HEK293 (cell line): ENCODE measurements at regions not wholly inside any gene's neighbourhood (a gene's known extent, or its start where the extent isn't known, plus 50 kb on each side); places are given as distances from the start of the nearest gene placed in this dataset.

ENCODE experiments used
- CTCF ChIA-PET: fragments of 350-600 bp; formaldehyde crosslinking; extraction: SDS; loops from one replicate; lab custom pipeline; 2021; ENCODE audit warnings: antibody characterized with exemption; lab: Yijun Ruan, JAX
- POLR2A ChIA-PET: fragments of 300-600 bp; formaldehyde crosslinking; extraction: SDS; loops from one replicate; lab custom pipeline; 2020; ENCODE audit warnings: antibody characterized with exemption, inconsistent platforms; lab: Yijun Ruan, JAX
- H3K27ac ChIP-seq: fragments of 200-500 bp; sonication (Bioruptor generic); 2 replicates; pipeline ENCODE4 v1.5.1; 2014; ENCODE audit warnings: low read depth, low read length, control low read depth, inconsistent platforms; ENCODE audit errors: extremely low read depth
- H3K36me3 ChIP-seq, 2 experiments: fragments of 200-500 bp in 1 of 2; sonication (Bioruptor generic) in 1 of 2; 1 replicate in 1 of 2; 2 replicates in 1 of 2; pipeline ENCODE4 v1.5.1; 2014 to 2017; ENCODE audit warnings: inconsistent platforms in 2 of 2, low read length in 2 of 2; ENCODE audit not compliant: control insufficient read depth in 2 of 2, insufficient read depth in 1 of 2
- H3K4me1 ChIP-seq: fragments of 200-500 bp; sonication (Bioruptor generic); 2 replicates; pipeline ENCODE4 v1.5.1; 2014; ENCODE audit warnings: mild to moderate bottlenecking, low read length, inconsistent platforms; ENCODE audit not compliant: control insufficient read depth, insufficient read depth
- H3K4me3 ChIP-seq: 2 replicates; pipeline ENCODE4 v1.5.1; 2011; ENCODE audit warnings: low read depth, mild to moderate bottlenecking, control low read depth, low read length, moderate library complexity
- H3K9me3 ChIP-seq: fragments of 200-500 bp; sonication (Bioruptor generic); 2 replicates; pipeline ENCODE4 v1.5.1; 2014; ENCODE audit warnings: low read depth, low read length, inconsistent platforms; ENCODE audit not compliant: control insufficient read depth, insufficient read depth
- GLIS1 ChIP-seq: fragments of 450-650 bp; formaldehyde crosslinking; IDR thresholded peaks from 2 replicates; pipeline ENCODE4 v1.5.1; 2016; ENCODE audit warnings: missing biosample characterization, missing genetic modification characterization
- HOXD13 ChIP-seq: sonication (generic); formaldehyde crosslinking; IDR thresholded peaks from 2 replicates; pipeline ENCODE4 v1.8.0; 2022; ENCODE audit warnings: missing genetic modification reagents, borderline replicate concordance
- KLF9 ChIP-seq: fragments of 450-650 bp; formaldehyde crosslinking; IDR thresholded peaks from 2 replicates; pipeline ENCODE4 v1.5.1; 2016; ENCODE audit warnings: missing biosample characterization, missing genetic modification characterization, low read depth
- OVOL3 ChIP-seq: fragments of 450-650 bp; formaldehyde crosslinking; IDR thresholded peaks from 2 replicates; pipeline ENCODE4 v1.5.1; 2016; ENCODE audit warnings: missing biosample characterization, missing genetic modification characterization
- PRDM1 ChIP-seq: fragments of 450-650 bp; formaldehyde crosslinking; IDR thresholded peaks from 2 replicates; pipeline ENCODE4; 2016; ENCODE audit warnings: missing biosample characterization, missing genetic modification characterization
- REST ChIP-seq: fragments of 450-650 bp; formaldehyde crosslinking; IDR thresholded peaks from 2 replicates; pipeline ENCODE4 v1.5.1; 2016; ENCODE audit warnings: missing biosample characterization, missing genetic modification characterization
- SCRT2 ChIP-seq: fragments of 450-650 bp; formaldehyde crosslinking; IDR thresholded peaks from 2 replicates; pipeline ENCODE4 v1.5.1; 2016; ENCODE audit warnings: missing biosample characterization, missing genetic modification characterization
- ZBTB20 ChIP-seq: fragments of 450-650 bp; formaldehyde crosslinking; IDR thresholded peaks from 2 replicates; pipeline ENCODE4 v1.5.1; 2016; ENCODE audit warnings: missing biosample characterization, missing genetic modification characterization
- ZBTB7A ChIP-seq: fragments of 450-650 bp; formaldehyde crosslinking; IDR thresholded peaks from 2 replicates; pipeline ENCODE4 v1.5.1; 2016; ENCODE audit warnings: low read depth, missing biosample characterization, missing genetic modification characterization
- ZNF23 ChIP-seq: fragments of 450-650 bp; formaldehyde crosslinking; IDR thresholded peaks from 2 replicates; pipeline ENCODE4 v1.5.1; 2016; ENCODE audit warnings: missing biosample characterization, missing genetic modification characterization, borderline replicate concordance
- ZNF292 ChIP-seq: fragments of 450-650 bp; formaldehyde crosslinking; IDR thresholded peaks from 2 replicates; pipeline ENCODE4 v1.5.1; 2016; ENCODE audit warnings: low read depth, missing biosample characterization, missing genetic modification characterization, borderline replicate concordance
- ZNF311 ChIP-seq: fragments of 450-650 bp; formaldehyde crosslinking; IDR thresholded peaks from 2 replicates; pipeline ENCODE4 v1.5.1; 2017; ENCODE audit warnings: missing biosample characterization, missing genetic modification characterization, borderline replicate concordance
- ZNF366 ChIP-seq: fragments of 450-650 bp; formaldehyde crosslinking; conservative IDR thresholded peaks from 2 replicates; pipeline ENCODE4 v1.5.1; 2016; ENCODE audit warnings: missing biosample characterization, missing genetic modification characterization
- ZNF423 ChIP-seq: fragments of 450-650 bp; formaldehyde crosslinking; IDR thresholded peaks from 2 replicates; pipeline ENCODE4 v1.5.1; 2016; ENCODE audit warnings: missing biosample characterization, missing genetic modification characterization
- ZNF600 ChIP-seq: fragments of 450-650 bp; formaldehyde crosslinking; IDR thresholded peaks from 2 replicates; pipeline ENCODE4 v1.5.1; 2016; ENCODE audit warnings: missing biosample characterization, missing genetic modification characterization
- ZNF624 ChIP-seq: fragments of 450-650 bp; formaldehyde crosslinking; IDR thresholded peaks from 2 replicates; pipeline ENCODE4 v1.5.1; 2017; ENCODE audit warnings: missing biosample characterization, missing genetic modification characterization
- ZNF658 ChIP-seq: fragments of 450-650 bp; formaldehyde crosslinking; IDR thresholded peaks from 2 replicates; pipeline ENCODE4; 2016; ENCODE audit warnings: missing biosample characterization, missing genetic modification characterization
- ZNF704 ChIP-seq: fragments of 450-650 bp; formaldehyde crosslinking; IDR thresholded peaks from 2 replicates; pipeline ENCODE4 v1.5.1; 2016; ENCODE audit warnings: missing biosample characterization, missing genetic modification characterization
- ZNF785 ChIP-seq: fragments of 450-650 bp; formaldehyde crosslinking; IDR thresholded peaks from 2 replicates; pipeline ENCODE4 v1.5.1; 2016; ENCODE audit warnings: missing biosample characterization, missing genetic modification characterization
- TF ChIP-seq, protein P1 (sequence below): fragments of 450-650 bp; formaldehyde crosslinking; IDR thresholded peaks from 2 replicates; pipeline ENCODE4 v1.5.1; 2016; ENCODE audit warnings: missing biosample characterization, missing genetic modification characterization
- TF ChIP-seq, protein P2 (sequence below): fragments of 450-650 bp; formaldehyde crosslinking; IDR thresholded peaks from 2 replicates; pipeline ENCODE4 v1.5.0; 2017; ENCODE audit warnings: missing biosample characterization, missing genetic modification characterization, borderline replicate concordance
- TF ChIP-seq, protein P3 (sequence below): fragments of 450-650 bp; formaldehyde crosslinking; IDR thresholded peaks from 2 replicates; pipeline ENCODE4 v1.5.1; 2017; ENCODE audit warnings: missing biosample characterization, missing genetic modification characterization

GRCh38 chr6:115767931-115768330 lies 292.8 kb downstream of the FRK start:
- no peak for TF ChIP-seq ZNF600
- TF ChIP-seq ZBTB20 (tag by site-specific recombination) = no peak
- no peak for TF ChIP-seq ZNF23 (tag by site-specific recombination)
- no peak for TF ChIP-seq PRDM1 (tag by site-specific recombination)
- no peak for TF ChIP-seq ZNF292 (tag by site-specific recombination)
- no peak for TF ChIP-seq OVOL3 (tag by site-specific recombination)
- TF ChIP-seq, protein P1, sequence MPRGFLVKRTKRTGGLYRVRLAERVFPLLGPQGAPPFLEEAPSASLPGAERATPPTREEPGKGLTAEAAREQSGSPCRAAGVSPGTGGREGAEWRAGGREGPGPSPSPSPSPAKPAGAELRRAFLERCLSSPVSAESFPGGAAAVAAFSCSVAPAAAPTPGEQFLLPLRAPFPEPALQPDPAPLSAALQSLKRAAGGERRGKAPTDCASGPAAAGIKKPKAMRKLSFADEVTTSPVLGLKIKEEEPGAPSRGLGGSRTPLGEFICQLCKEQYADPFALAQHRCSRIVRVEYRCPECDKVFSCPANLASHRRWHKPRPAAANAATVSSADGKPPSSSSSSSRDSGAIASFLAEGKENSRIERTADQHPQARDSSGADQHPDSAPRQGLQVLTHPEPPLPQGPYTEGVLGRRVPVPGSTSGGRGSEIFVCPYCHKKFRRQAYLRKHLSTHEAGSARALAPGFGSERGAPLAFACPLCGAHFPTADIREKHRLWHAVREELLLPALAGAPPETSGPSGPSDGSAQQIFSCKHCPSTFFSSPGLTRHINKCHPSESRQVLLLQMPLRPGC (tag by site-specific recombination) = no peak
- H3K4me3 ChIP-seq = no peak overlapping the region
- H3K4me1 ChIP-seq = no peaks in the 10 kb centered on the region
- no peaks in the 10 kb centered on the region for H3K36me3 ChIP-seq
- H3K27ac ChIP-seq = no peak overlapping the region
- ChIA-PET CTCF (no interaction called here), POLR2A (no interaction called here)
- no peaks in the 10 kb centered on the region for H3K9me3 ChIP-seq

DNA sequence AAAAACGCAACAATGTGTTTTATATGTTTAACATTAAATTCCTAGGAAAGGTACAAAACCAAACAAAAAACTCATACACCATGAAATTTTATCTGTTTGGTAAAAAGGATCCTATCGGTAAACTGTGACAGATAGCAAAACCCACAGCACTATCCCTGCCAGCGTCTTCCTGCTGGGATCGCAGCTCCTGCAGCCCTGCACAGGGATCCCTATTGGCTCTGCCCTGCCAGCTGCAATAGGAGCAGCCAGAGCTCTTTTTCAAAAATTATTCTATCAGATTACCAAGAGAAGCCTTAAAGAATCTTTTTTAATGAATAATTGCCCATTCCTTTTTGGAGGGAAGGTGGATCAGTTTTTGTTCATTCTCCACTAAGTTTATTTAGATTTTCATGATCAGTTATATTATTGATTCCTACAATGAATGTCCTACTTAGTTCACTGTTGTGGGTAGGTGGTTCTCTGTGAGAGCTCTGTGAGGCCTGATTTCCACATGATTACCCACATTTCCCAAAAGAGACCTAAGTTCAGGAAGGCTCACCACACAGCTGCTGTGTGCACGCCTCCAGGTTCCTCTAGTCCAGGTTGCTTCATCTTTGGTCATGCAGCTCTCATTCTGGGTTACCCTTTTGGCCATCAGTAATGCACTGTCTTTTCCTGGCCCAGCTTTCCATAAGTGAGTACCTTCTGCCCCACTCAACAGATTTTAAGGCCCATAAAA lies 293.8 kb downstream of the FRK start:
- Histone ChIP-seq H3K4me3 (no peak overlapping the region), H3K27ac (no peak overlapping the region), H3K36me3 (no peaks in the 10 kb centered on the region), H3K9me3 (no peaks in the 10 kb centered on the region), H3K4me1 (no peaks in the 10 kb centered on the region)
- CTCF ChIA-PET = interaction anchor here (0.7 kb wide), 1 partner anchor 130 kb away, joined by 4 read pairs; no protein-coding TSS in a partner anchor
- POLR2A ChIA-PET = no interaction called here
- TF ChIP-seq ZBTB7A (tag by site-specific recombination) = no peak
- TF ChIP-seq, protein P2, sequence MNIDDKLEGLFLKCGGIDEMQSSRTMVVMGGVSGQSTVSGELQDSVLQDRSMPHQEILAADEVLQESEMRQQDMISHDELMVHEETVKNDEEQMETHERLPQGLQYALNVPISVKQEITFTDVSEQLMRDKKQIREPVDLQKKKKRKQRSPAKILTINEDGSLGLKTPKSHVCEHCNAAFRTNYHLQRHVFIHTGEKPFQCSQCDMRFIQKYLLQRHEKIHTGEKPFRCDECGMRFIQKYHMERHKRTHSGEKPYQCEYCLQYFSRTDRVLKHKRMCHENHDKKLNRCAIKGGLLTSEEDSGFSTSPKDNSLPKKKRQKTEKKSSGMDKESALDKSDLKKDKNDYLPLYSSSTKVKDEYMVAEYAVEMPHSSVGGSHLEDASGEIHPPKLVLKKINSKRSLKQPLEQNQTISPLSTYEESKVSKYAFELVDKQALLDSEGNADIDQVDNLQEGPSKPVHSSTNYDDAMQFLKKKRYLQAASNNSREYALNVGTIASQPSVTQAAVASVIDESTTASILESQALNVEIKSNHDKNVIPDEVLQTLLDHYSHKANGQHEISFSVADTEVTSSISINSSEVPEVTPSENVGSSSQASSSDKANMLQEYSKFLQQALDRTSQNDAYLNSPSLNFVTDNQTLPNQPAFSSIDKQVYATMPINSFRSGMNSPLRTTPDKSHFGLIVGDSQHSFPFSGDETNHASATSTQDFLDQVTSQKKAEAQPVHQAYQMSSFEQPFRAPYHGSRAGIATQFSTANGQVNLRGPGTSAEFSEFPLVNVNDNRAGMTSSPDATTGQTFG (tag by site-specific recombination) = no peak
- no peak for TF ChIP-seq ZNF624 (tag by site-specific recombination)
- TF ChIP-seq ZNF658 (tag by site-specific recombination) = no peak
- TF ChIP-seq ZNF423 (tag by site-specific recombination) = no peak
- TF ChIP-seq ZNF704 (tag by site-specific recombination) = no peak
- TF ChIP-seq KLF9 = no peak

GRCh38 chr6:115765966-115766365 lies 294.7 kb downstream of the FRK start:
- H3K4me1 ChIP-seq = no peaks in the 10 kb centered on the region
- POLR2A ChIA-PET = no interaction called here
- CTCF ChIA-PET = no interaction called here
- H3K9me3 ChIP-seq = no peaks in the 10 kb centered on the region
- H3K36me3 ChIP-seq = no peaks in the 10 kb centered on the region
- H3K27ac ChIP-seq = no peak overlapping the region
- TF ChIP-seq ZNF785 (no peak), REST (no peak), HOXD13 (CRISPR knock-in tag) (no peak), SCRT2 (tag by site-specific recombination) (no peak), ZNF366 (tag by site-specific recombination) (no peak), PRDM1 (tag by site-specific recombination) (no peak), ZNF311 (tag by site-specific recombination) (no peak), GLIS1 (tag by site-specific recombination) (no peak)
- TF ChIP-seq, protein P3, sequence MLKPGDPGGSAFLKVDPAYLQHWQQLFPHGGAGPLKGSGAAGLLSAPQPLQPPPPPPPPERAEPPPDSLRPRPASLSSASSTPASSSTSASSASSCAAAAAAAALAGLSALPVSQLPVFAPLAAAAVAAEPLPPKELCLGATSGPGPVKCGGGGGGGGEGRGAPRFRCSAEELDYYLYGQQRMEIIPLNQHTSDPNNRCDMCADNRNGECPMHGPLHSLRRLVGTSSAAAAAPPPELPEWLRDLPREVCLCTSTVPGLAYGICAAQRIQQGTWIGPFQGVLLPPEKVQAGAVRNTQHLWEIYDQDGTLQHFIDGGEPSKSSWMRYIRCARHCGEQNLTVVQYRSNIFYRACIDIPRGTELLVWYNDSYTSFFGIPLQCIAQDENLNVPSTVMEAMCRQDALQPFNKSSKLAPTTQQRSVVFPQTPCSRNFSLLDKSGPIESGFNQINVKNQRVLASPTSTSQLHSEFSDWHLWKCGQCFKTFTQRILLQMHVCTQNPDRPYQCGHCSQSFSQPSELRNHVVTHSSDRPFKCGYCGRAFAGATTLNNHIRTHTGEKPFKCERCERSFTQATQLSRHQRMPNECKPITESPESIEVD (tag by site-specific recombination) = no peak
- no peak overlapping the region for H3K4me3 ChIP-seq
